ENCODE measurements at regions not wholly inside any gene's neighbourhood (a gene's known extent, or its start where the extent isn't known, plus 50 kb on each side); places are given as distances from the start of the nearest gene placed in this dataset.

GRCh38 chr3:166199491-166199890 lies 362.3 kb upstream of the BCHE start:
- TF ChIP-seq CTCF (IDR thresholded peaks at IDR 0.05; ENCODE audit: poor library complexity, severe bottlenecking) (no peak), REST (IDR thresholded peaks at IDR 0.05; ENCODE audit: borderline replicate concordance) (no peak), EP300 (conservative IDR thresholded peaks at IDR 0.05; ENCODE audit: poor library complexity, severe bottlenecking) (no peak), RAD21 (conservative IDR thresholded peaks at IDR 0.05) (no peak), POLR2AphosphoS5 (IDR thresholded peaks at IDR 0.05) (no peak), EZH2 (IDR thresholded peaks at IDR 0.05; ENCODE audit: borderline replicate concordance, insufficient read depth, low read length, poor library complexity, severe bottlenecking) (no peak), TAF1 (IDR thresholded peaks at IDR 0.05; ENCODE audit: low read depth) (no peak), SMC3 (conservative IDR thresholded peaks at IDR 0.05; ENCODE audit: poor library complexity) (no peak), MXI1 (conservative IDR thresholded peaks at IDR 0.05; ENCODE audit: poor library complexity, severe bottlenecking) (no peak)

All from neural cell (in vitro differentiated cells).